ENCODE measurements at regions not wholly inside any gene's neighbourhood (a gene's known extent, or its start where the extent isn't known, plus 50 kb on each side); places are given as distances from the start of the nearest gene placed in this dataset.

DNA sequence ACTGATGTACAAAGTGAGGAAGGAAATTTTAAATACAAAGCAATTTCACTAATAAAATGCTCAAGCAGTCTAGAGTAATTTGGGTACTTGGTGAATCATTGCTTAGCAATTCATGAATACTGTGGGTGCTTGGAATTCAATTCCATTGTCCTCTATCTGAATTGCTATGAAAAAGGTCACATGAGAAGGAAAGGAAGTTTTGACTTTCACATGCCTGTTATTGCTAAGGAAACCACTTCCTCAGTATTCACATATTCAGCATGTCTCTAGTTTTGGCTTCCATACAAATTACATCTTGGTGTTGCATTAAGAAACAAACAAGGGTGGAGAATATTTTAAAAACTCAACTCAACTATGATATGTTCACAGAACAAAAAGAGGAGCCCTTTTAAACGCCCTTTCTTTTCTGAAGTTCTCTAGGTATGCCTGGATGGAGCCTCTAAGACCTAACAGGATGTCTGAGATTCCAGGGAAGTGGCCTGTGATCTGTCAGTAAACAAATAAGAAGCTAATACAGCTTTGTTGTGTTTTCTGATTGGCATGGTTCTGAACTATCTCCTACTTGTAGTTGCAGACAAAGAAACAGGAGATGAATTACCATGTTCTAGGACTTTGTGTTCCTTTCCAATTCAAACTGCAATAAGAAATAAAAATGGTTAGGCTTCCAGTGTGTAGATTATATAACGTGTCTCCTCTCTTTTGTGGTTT, 190.4 kb downstream of the OGFRL1 start:
- H3K36me3 ChIP-seq, result no peaks in the 10 kb centered on the region
- H3K9me3 ChIP-seq, result no peaks in the 10 kb centered on the region
- H3K27me3 ChIP-seq, result no peaks in the 10 kb centered on the region
- WGBS, 2 donors, result 30 to 34% methylated on average over 2 of the region's 2 CpGs
- H3K4me3 ChIP-seq, result no peak overlapping the region
- no peak for TF ChIP-seq CTCF (IDR thresholded peaks at IDR 0.05)
- TF ChIP-seq POLR2A (IDR thresholded peaks at IDR 0.05), result no peak
- peaks cover 0 to 22% (median 0%) of the 10 kb centered on the region in 3 donors for H3K4me1 ChIP-seq
- peak overlapping the region in 3 of 4 donors; percentile 53 to 75 (median 59) for H3K27ac ChIP-seq
- DNase-seq, result no peak
- intact Hi-C loops (cut with DNase I), result no loop called here

DNA sequence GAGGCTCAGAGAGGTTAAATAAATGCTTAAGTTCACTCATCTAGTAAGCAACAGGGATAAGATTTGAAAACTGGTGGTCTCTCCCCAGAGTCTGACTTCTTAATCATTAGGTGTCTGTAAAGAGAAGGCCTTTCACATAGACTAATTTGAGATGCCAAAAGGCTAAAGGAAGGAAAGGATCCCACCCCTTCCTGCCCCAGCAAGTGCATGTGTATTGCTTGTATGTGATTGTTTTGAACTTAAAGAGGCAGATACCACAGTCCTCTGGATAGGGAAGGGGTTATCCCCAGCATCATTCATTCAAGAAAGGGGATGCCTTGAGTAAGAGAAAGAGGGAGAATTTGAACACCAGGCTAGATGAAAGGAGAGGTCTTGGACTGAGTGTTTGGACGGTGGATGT, 192.0 kb downstream of the OGFRL1 start:
- WGBS, 2 donors, result 70 to 80% methylated on average over 1 of the region's 1 CpG
- Histone ChIP-seq H3K27me3 (no peaks in the 10 kb centered on the region), H3K4me1 (peaks cover 0 to 22% (median 0%) of the 10 kb centered on the region in 3 donors), H3K4me3 (no peak overlapping the region), H3K36me3 (no peaks in the 10 kb centered on the region), H3K9me3 (no peaks in the 10 kb centered on the region), H3K27ac (peak overlapping the region in 1 of 4 donors; percentile 75)
- intact Hi-C loops (cut with DNase I), result no loop called here
- no peak for TF ChIP-seq POLR2A (IDR thresholded peaks at IDR 0.05)
- TF ChIP-seq CTCF (IDR thresholded peaks at IDR 0.05), result no peak
- DNase-seq, result no peak

- no peak for TF ChIP-seq POLR2A (IDR thresholded peaks at IDR 0.05)
- no peaks in the 10 kb centered on the region for H3K9me3 ChIP-seq
- WGBS, 2 donors, result 73 to 88% methylated on average over 1 of the region's 1 CpG
- no peak for DNase-seq
- no peaks in the 10 kb centered on the region for H3K36me3 ChIP-seq
- intact Hi-C loops (cut with DNase I), result no loop called here
- peaks cover 0 to 22% (median 0%) of the 10 kb centered on the region in 3 donors for H3K4me1 ChIP-seq
- H3K27me3 ChIP-seq, result no peaks in the 10 kb centered on the region
- no peak overlapping the region for H3K4me3 ChIP-seq
- peak overlapping the region in 1 of 4 donors; percentile 75 for H3K27ac ChIP-seq
Measured at GRCh38 chr6:71481011-71481410, 192.4 kb downstream of the OGFRL1 start.

DNA sequence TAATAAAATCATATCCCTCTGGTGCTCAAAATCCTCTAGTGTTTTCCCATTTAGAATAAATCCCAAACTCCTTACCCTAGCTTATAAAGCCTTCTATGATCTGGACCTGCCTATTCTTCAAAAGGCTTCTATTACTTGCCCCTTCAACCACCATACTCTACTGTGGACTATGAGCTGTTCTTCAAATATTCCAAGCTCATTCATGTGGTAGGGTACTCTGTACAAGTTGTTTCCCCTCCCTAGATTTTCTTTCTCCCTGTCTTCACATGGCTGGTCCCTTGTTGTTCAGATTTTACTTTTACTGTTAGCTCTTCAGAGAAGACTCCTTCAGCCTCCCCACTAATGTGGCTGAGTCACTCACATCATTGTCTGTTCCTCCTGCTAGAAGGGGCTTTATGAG, 193.2 kb downstream of the OGFRL1 start:
- intact Hi-C loops (cut with DNase I), result no loop called here
- TF ChIP-seq CTCF (IDR thresholded peaks at IDR 0.05), result no peak
- TF ChIP-seq POLR2A (IDR thresholded peaks at IDR 0.05), result no peak
- H3K36me3 ChIP-seq, result no peaks in the 10 kb centered on the region
- DNase-seq, result no peak
- H3K27ac ChIP-seq, result no peak overlapping the region
- no peaks in the 10 kb centered on the region for H3K9me3 ChIP-seq
- no peaks in the 10 kb centered on the region for H3K27me3 ChIP-seq
- H3K4me1 ChIP-seq, result peaks cover 0 to 22% (median 0%) of the 10 kb centered on the region in 3 donors
- no peak overlapping the region for H3K4me3 ChIP-seq

GRCh38 chr6:71482742-71483141, 194.1 kb downstream of the OGFRL1 start:
- no peak for DNase-seq
- Histone ChIP-seq H3K4me1 (peaks cover 0 to 21% (median 0%) of the 10 kb centered on the region in 3 donors), H3K27ac (no peak overlapping the region), H3K27me3 (no peaks in the 10 kb centered on the region), H3K4me3 (no peak overlapping the region), H3K36me3 (no peaks in the 10 kb centered on the region), H3K9me3 (no peaks in the 10 kb centered on the region)
- TF ChIP-seq POLR2A (IDR thresholded peaks at IDR 0.05), result no peak
- no peak for TF ChIP-seq CTCF (IDR thresholded peaks at IDR 0.05)
- intact Hi-C loops (cut with DNase I), result no loop called here
- 67 to 90% methylated on average over 2 of the region's 2 CpGs for WGBS, 2 donors

GRCh38 chr6:71486461-71486860, 197.8 kb downstream of the OGFRL1 start:
- no peaks in the 10 kb centered on the region for H3K4me1 ChIP-seq
- intact Hi-C loops (cut with DNase I), result no loop called here
- no peaks in the 10 kb centered on the region for H3K9me3 ChIP-seq
- no peak overlapping the region for H3K4me3 ChIP-seq
- no peak for TF ChIP-seq POLR2A (IDR thresholded peaks at IDR 0.05)
- no peak for TF ChIP-seq CTCF (IDR thresholded peaks at IDR 0.05)
- 61 to 73% methylated on average over 2 of the region's 2 CpGs for WGBS, 2 donors
- H3K27me3 ChIP-seq, result no peaks in the 10 kb centered on the region
- no peak for DNase-seq
- H3K36me3 ChIP-seq, result no peaks in the 10 kb centered on the region
- no peak overlapping the region for H3K27ac ChIP-seq

Data from esophagus squamous epithelium (tissue), 5 donors.